Activated CD8-positive, alpha-beta memory T cell treated with anti-CD3 and anti-CD28 coated beads, Interleukin-2, amount 50 U/mL, for 1 hour (primary cell): ENCODE measurements at regions not wholly inside any gene's neighbourhood (a gene's known extent, or its start where the extent isn't known, plus 50 kb on each side); places are given as distances from the start of the nearest gene placed in this dataset.
"Not testable (repeated sequence)": the region's sequence is repeated elsewhere in the genome, so short reads cannot be mapped to it uniquely, and the experiment has no call there.

Source experiments
- DNase-seq: peaks from one replicate; pipeline ENCODE4 v3.0.0-alpha.2; 2020; ENCODE audit errors: extremely low read depth

- no peak for DNase-seq
These were observed 478.7 kb downstream of the TYW1 start for GRCh38 chr7:67475293-67475692.

GRCh38 chr7:67478066-67478465 is 481.4 kb downstream of the TYW1 start:
- DNase-seq: no peak

GRCh38 chr7:67484244-67484751 is 487.7 kb downstream of the TYW1 start:
- no peak for DNase-seq

- DNase-seq: no peak
These were observed 489.8 kb downstream of the TYW1 start for GRCh38 chr7:67486401-67486800.

GRCh38 chr7:67487316-67487715 is 490.7 kb downstream of the TYW1 start:
- no peak for DNase-seq

- no peak for DNase-seq
These were observed 493.2 kb downstream of the TYW1 start for GRCh38 chr7:67489881-67490280.

GRCh38 chr7:67493366-67493765 is 496.7 kb downstream of the TYW1 start:
- DNase-seq: no peak

GRCh38 chr7:67496589-67496988 is 500.0 kb downstream of the TYW1 start:
- no peak for DNase-seq

GRCh38 chr7:67497914-67498313 is 501.3 kb downstream of the TYW1 start:
- DNase-seq: not testable (repeated sequence)

GRCh38 chr7:67502929-67503328 is 506.3 kb downstream of the TYW1 start:
- DNase-seq: no peak

- no peak for DNase-seq
These were observed 508.8 kb downstream of the TYW1 start for GRCh38 chr7:67505449-67505848.

- DNase-seq: no peak
These were observed 515.8 kb downstream of the TYW1 start for GRCh38 chr7:67512481-67512880.

GRCh38 chr7:67518580-67518979 is 521.9 kb downstream of the TYW1 start:
- DNase-seq: no peak

GRCh38 chr7:67519171-67519570 is 522.5 kb downstream of the TYW1 start:
- DNase-seq: no peak

GRCh38 chr7:67522504-67522903 is 525.9 kb downstream of the TYW1 start:
- no peak for DNase-seq

- no peak for DNase-seq
These were observed 527.1 kb downstream of the TYW1 start for GRCh38 chr7:67523713-67524112.

- no peak for DNase-seq
These were observed 529.0 kb downstream of the TYW1 start for GRCh38 chr7:67525588-67525987.

GRCh38 chr7:67535241-67535989 is 538.8 kb downstream of the TYW1 start:
- DNase-seq: no peak

- no peak for DNase-seq
These were observed 546.3 kb downstream of the TYW1 start for GRCh38 chr7:67542916-67543315.

GRCh38 chr7:67547183-67547907 is 550.7 kb downstream of the TYW1 start:
- DNase-seq: no peak

GRCh38 chr7:67549126-67549525 is 552.5 kb downstream of the TYW1 start:
- no peak for DNase-seq

- DNase-seq: no peak
These were observed 554.3 kb downstream of the TYW1 start for GRCh38 chr7:67550801-67551436.

- DNase-seq: no peak
These were observed 556.1 kb downstream of the TYW1 start for GRCh38 chr7:67552738-67553137.
